T-cell (primary cell): ENCODE measurements at regions not wholly inside any gene's neighbourhood (a gene's known extent, or its start where the extent isn't known, plus 50 kb on each side); places are given as distances from the start of the nearest gene placed in this dataset.

Experiments
- ATAC-seq, 4 experiments: fragments of 200-7000 bp in 3 of 4; fragments of 150-1000 bp in 1 of 4; cut with Tn5 transposase; replicated peaks in 1 of 4; 1 replicate in 3 of 4; 2 replicates in 1 of 4; pipeline ENCODE4 v1.10.0; 2021; ENCODE audit warnings: moderate library complexity in 3 of 4, mild to moderate bottlenecking in 2 of 4, moderate number of reproducible peaks in 1 of 4
- CTCF ChIA-PET, 2 donors: fragments of 300-600 bp; sonication (Branson Sonifier 250); formaldehyde crosslinking; loops; one replicate each; lab custom pipeline; 2022; ENCODE audit warnings: antibody characterized with exemption in 2 of 2; lab: Charles Lee
- POLR2A ChIA-PET, 2 donors: fragments of 300-600 bp; sonication (Branson Sonifier 250); formaldehyde crosslinking; loops; one replicate each; lab custom pipeline; 2022; ENCODE audit warnings: antibody characterized with exemption in 2 of 2; lab: Charles Lee
- DNase-seq, 35 experiments: peaks; one replicate each; pipeline versions ENCODE4 v3.0.0 to v3.0.0-alpha.2; 2013 to 2023
- H3K27ac ChIP-seq: one replicate; pipeline ENCODE4 v1.5.1; 2013; ENCODE audit warnings: low read length
- H3K27me3 ChIP-seq, 2 experiments: replicated peaks in 1 of 2; 1 replicate in 1 of 2; 2 replicates in 1 of 2; pipeline versions ENCODE4 v1.6.1 to v1.7.0; 2013; ENCODE audit warnings: low read length in 1 of 2, mixed read lengths in 1 of 2; ENCODE audit not compliant: control insufficient read depth in 2 of 2, insufficient read depth in 2 of 2; ENCODE audit errors: extremely low read depth in 1 of 2
- H3K36me3 ChIP-seq, 2 donors: 1 replicate in 1 of 2; 2 replicates in 1 of 2; pipeline versions ENCODE4 v1.6.1 to v1.7.0; 2013; ENCODE audit warnings: low read length in 1 of 2; ENCODE audit not compliant: control insufficient read depth in 2 of 2, insufficient read depth in 1 of 2; ENCODE audit errors: extremely low read depth in 1 of 2
- H3K4me1 ChIP-seq, 2 experiments: 1 replicate in 1 of 2; 2 replicates in 1 of 2; pipeline versions ENCODE4 v1.6.1 to v1.7.0; 2013; ENCODE audit warnings: low read length in 2 of 2, mixed read lengths in 1 of 2; ENCODE audit not compliant: insufficient read depth in 2 of 2, control insufficient read depth in 1 of 2; ENCODE audit errors: extremely low read depth in 1 of 2
- H3K4me3 ChIP-seq, 2 donors: 1 replicate in 1 of 2; 2 replicates in 1 of 2; pipeline versions ENCODE4 v1.5.1 to v1.7.0; 2013; ENCODE audit warnings: mild to moderate bottlenecking in 2 of 2, low read length in 1 of 2, moderate library complexity in 1 of 2; ENCODE audit not compliant: control insufficient read depth in 1 of 2; ENCODE audit errors: extremely low read depth in 1 of 2
- H3K9me3 ChIP-seq: 2 replicates; pipeline ENCODE4 v1.7.0; 2013
- H3K27ac Mint-ChIP-seq, 2 donors: one replicate each; pipeline ENCODE4 v1.8.0; 2020 to 2021; ENCODE audit warnings: mild to moderate bottlenecking in 2 of 2, mixed read lengths in 2 of 2
- H3K27me3 Mint-ChIP-seq, 2 donors: one replicate each; pipeline ENCODE4 v1.8.0; 2021 to 2022; ENCODE audit warnings: mixed read lengths in 2 of 2
- H3K36me3 Mint-ChIP-seq: one replicate; pipeline ENCODE4 v1.8.0; 2021; ENCODE audit warnings: mixed read lengths
- H3K4me1 Mint-ChIP-seq, 3 donors: one replicate each; pipeline ENCODE4 v1.8.0; 2020 to 2022; ENCODE audit warnings: mixed read lengths in 3 of 3, mild to moderate bottlenecking in 1 of 3
- H3K4me3 Mint-ChIP-seq, 3 donors: one replicate each; pipeline ENCODE4 v1.8.0; 2020 to 2022; ENCODE audit warnings: mild to moderate bottlenecking in 3 of 3, mixed read lengths in 3 of 3, moderate library complexity in 3 of 3
- H3K9me3 Mint-ChIP-seq, 3 donors: one replicate each; pipeline ENCODE4 v1.8.0; 2020 to 2022; ENCODE audit warnings: mixed read lengths in 3 of 3
- WGBS: methylation state at CpG from one replicate; pipeline ENCODE4 v1.1.5; 2013; ENCODE audit warnings: missing lambda C conversion rate; ENCODE audit not compliant: insufficient coverage; 5-methylcytosine and 5-hydroxymethylcytosine counted together

GRCh38 chr2:38178556-38179419, 102.8 kb upstream of the CYP1B1 start:
- CTCF ChIA-PET, result interaction anchor here in 1 of 2 donors (0.8 kb wide), 1 partner anchor 10 kb away, joined by 3 read pairs; no protein-coding TSS in a partner anchor

GRCh38 chr2:38178119-38178518, 102.2 kb upstream of the CYP1B1 start:
- Mint-ChIP-seq H3K9me3 (no peaks in the 10 kb centered on the region), H3K4me1 (no peaks in the 10 kb centered on the region), H3K36me3 (no peaks in the 10 kb centered on the region), H3K27ac (no peak overlapping the region), H3K27me3 (peaks cover 16 to 17% of the 10 kb centered on the region in 2 donors), H3K4me3 (no peak overlapping the region)
- ChIA-PET CTCF (no interaction called here), POLR2A (no interaction called here)
- DNase-seq (no peak), ATAC-seq (no peak)
- H3K4me3 ChIP-seq, result no peak overlapping the region
- H3K36me3 ChIP-seq, result no peaks in the 10 kb centered on the region
- no peak overlapping the region for H3K27ac ChIP-seq
- peaks cover 0 to 4% of the 10 kb centered on the region in 2 experiments for H3K27me3 ChIP-seq
- no CpG with 5 or more reads among the region's 3 CpGs for WGBS
- no peaks in the 10 kb centered on the region for H3K9me3 ChIP-seq
- H3K4me1 ChIP-seq, result no peaks in the 10 kb centered on the region

More at GRCh38 chr2:38178556-38179419, 102.8 kb upstream of the CYP1B1 start:
- Histone ChIP-seq H3K27me3 (peaks cover 0 to 4% of the 10 kb centered on the region in 2 experiments), H3K4me1 (no peaks in the 10 kb centered on the region), H3K4me3 (no peak overlapping the region), H3K9me3 (no peaks in the 10 kb centered on the region), H3K36me3 (no peaks in the 10 kb centered on the region), H3K27ac (no peak overlapping the region)
- DNase-seq, result no peak
- no peak for ATAC-seq
- WGBS, result 47% methylated on average over 4 of the region's 5 CpGs
- peaks cover 16 to 19% of the 10 kb centered on the region in 2 donors for H3K27me3 Mint-ChIP-seq
- no peaks in the 10 kb centered on the region for H3K9me3 Mint-ChIP-seq
- POLR2A ChIA-PET, result no interaction called here
- H3K4me3 Mint-ChIP-seq, result no peak overlapping the region
- H3K4me1 Mint-ChIP-seq, result no peaks in the 10 kb centered on the region
- no peaks in the 10 kb centered on the region for H3K36me3 Mint-ChIP-seq
- no peak overlapping the region for H3K27ac Mint-ChIP-seq

GRCh38 chr2:38176619-38177021, 100.7 kb upstream of the CYP1B1 start:
- peaks cover 4% of the 10 kb centered on the region in 2 experiments for H3K27me3 ChIP-seq
- Mint-ChIP-seq H3K4me3 (no peak overlapping the region), H3K27ac (no peak overlapping the region), H3K36me3 (no peaks in the 10 kb centered on the region), H3K27me3 (peaks cover 22 to 23% of the 10 kb centered on the region in 2 donors), H3K9me3 (no peaks in the 10 kb centered on the region), H3K4me1 (no peaks in the 10 kb centered on the region)
- no CpG with 5 or more reads among the region's 2 CpGs for whole genome bisulfite sequencing
- H3K9me3 ChIP-seq, result no peaks in the 10 kb centered on the region
- DNase-seq (no peak), ATAC-seq (no peak)
- H3K27ac ChIP-seq, result no peak overlapping the region
- no peaks in the 10 kb centered on the region for H3K4me1 ChIP-seq
- no peaks in the 10 kb centered on the region for H3K36me3 ChIP-seq
- ChIA-PET CTCF (no interaction called here), POLR2A (no interaction called here)
- H3K4me3 ChIP-seq, result no peak overlapping the region

- DNase-seq (no peak), ATAC-seq (no peak)
- peaks cover 6% of the 10 kb centered on the region in 2 experiments for H3K27me3 ChIP-seq
- H3K27me3 Mint-ChIP-seq, result peaks cover 29% of the 10 kb centered on the region in 2 donors
- CTCF ChIA-PET, result no interaction called here
- H3K9me3 Mint-ChIP-seq, result no peaks in the 10 kb centered on the region
- WGBS, result 68% methylated on average over 7 of the region's 7 CpGs
- no peaks in the 10 kb centered on the region for H3K36me3 Mint-ChIP-seq
- no peak overlapping the region for H3K27ac ChIP-seq
- no peak overlapping the region for H3K4me3 ChIP-seq
- no peaks in the 10 kb centered on the region for H3K4me1 Mint-ChIP-seq
- H3K36me3 ChIP-seq, result no peaks in the 10 kb centered on the region
- no peak overlapping the region for H3K4me3 Mint-ChIP-seq
- no peaks in the 10 kb centered on the region for H3K9me3 ChIP-seq
- POLR2A ChIA-PET, result no interaction called here
- H3K4me1 ChIP-seq, result no peaks in the 10 kb centered on the region
- no peak overlapping the region for H3K27ac Mint-ChIP-seq
These were observed 98.9 kb upstream of the CYP1B1 start for GRCh38 chr2:38174646-38175423.

- H3K36me3 ChIP-seq, result no peaks in the 10 kb centered on the region
- no CpG with 5 or more reads among the region's 2 CpGs for WGBS
- no peaks in the 10 kb centered on the region for H3K4me1 ChIP-seq
- no peak overlapping the region for H3K4me3 ChIP-seq
- no peaks in the 10 kb centered on the region for H3K4me1 Mint-ChIP-seq
- no peak overlapping the region for H3K27ac Mint-ChIP-seq
- H3K27me3 ChIP-seq, result peaks cover 6% of the 10 kb centered on the region in 2 experiments
- no peak overlapping the region for H3K27ac ChIP-seq
- H3K9me3 ChIP-seq, result no peaks in the 10 kb centered on the region
- no peak overlapping the region for H3K4me3 Mint-ChIP-seq
- POLR2A ChIA-PET, result no interaction called here
- H3K27me3 Mint-ChIP-seq, result peaks cover 29 to 30% of the 10 kb centered on the region in 2 donors
- ATAC-seq, result no peak
- no peaks in the 10 kb centered on the region for H3K36me3 Mint-ChIP-seq
- no peak for DNase-seq
- no peaks in the 10 kb centered on the region for H3K9me3 Mint-ChIP-seq
- CTCF ChIA-PET, result no interaction called here
These were observed 98.2 kb upstream of the CYP1B1 start for GRCh38 chr2:38174131-38174530.

- Histone ChIP-seq H3K4me1 (no peaks in the 10 kb centered on the region), H3K36me3 (no peaks in the 10 kb centered on the region), H3K9me3 (no peaks in the 10 kb centered on the region), H3K27ac (no peak overlapping the region), H3K27me3 (peaks cover 6% of the 10 kb centered on the region in 2 experiments), H3K4me3 (no peak overlapping the region)
- no CpG with 5 or more reads among the region's 4 CpGs for WGBS
- no peak for DNase-seq
- no peaks in the 10 kb centered on the region for H3K9me3 Mint-ChIP-seq
- H3K27me3 Mint-ChIP-seq, result peaks cover 29% of the 10 kb centered on the region in 2 donors
- ChIA-PET CTCF (no interaction called here), POLR2A (no interaction called here)
- no peak for ATAC-seq
- no peaks in the 10 kb centered on the region for H3K36me3 Mint-ChIP-seq
- no peak overlapping the region for H3K4me3 Mint-ChIP-seq
- H3K4me1 Mint-ChIP-seq, result no peaks in the 10 kb centered on the region
- H3K27ac Mint-ChIP-seq, result no peak overlapping the region
These were observed 97.7 kb upstream of the CYP1B1 start for GRCh38 chr2:38173683-38174082.
